H54 (cell line): ENCODE measurements at regions not wholly inside any gene's neighbourhood (a gene's known extent, or its start where the extent isn't known, plus 50 kb on each side); places are given as distances from the start of the nearest gene placed in this dataset.
"Not testable (repeated sequence)": the region's sequence is repeated elsewhere in the genome, so short reads cannot be mapped to it uniquely, and the experiment has no call there.

ENCODE experiments used
- DNase-seq: peaks from one replicate; pipeline ENCODE4 v3.0.0; 2011; ENCODE audit warnings: low spot score, mixed read lengths; ENCODE audit not compliant: insufficient read length
- FAIRE-seq: peaks from 3 replicates; lab custom pipeline; 2011; peaks lifted over from hg19 to GRCh38; lab: Jason Lieb, UNC
- POLR2A ChIP-seq: IDR thresholded peaks from 2 replicates; pipeline ENCODE4 v1.6.1; 2011; ENCODE audit warnings: low read depth, mild to moderate bottlenecking, low read length

GRCh38 chr6:82118150-82118562 lies 129.4 kb downstream of the IBTK start:
- no peak for TF ChIP-seq POLR2A
- DNase-seq (no peak), FAIRE-seq (peak; percentile 55)

GRCh38 chr6:82114748-82115147 lies 132.8 kb downstream of the IBTK start:
- TF ChIP-seq POLR2A = no peak
- DNase-seq (no peak), FAIRE-seq (no peak)

DNA sequence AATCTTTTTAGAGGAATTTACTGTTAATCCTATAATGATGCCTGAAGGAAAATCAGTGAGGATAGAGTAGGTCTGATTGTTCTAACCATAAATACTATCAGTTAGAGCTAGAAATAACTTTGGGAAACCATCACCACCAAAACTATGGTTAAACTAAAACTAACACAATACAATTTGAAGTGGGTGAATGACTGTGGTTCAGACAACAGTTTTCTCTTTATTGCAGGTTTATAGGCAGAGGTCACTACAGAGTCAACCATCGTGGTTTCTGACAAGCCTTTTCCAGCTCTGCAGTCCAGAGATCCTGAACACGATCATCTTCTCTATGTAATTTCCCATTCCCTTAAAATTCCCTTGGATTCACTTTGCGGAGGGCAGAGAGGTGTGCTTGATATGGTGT lies 134.3 kb downstream of the IBTK start:
- FAIRE-seq (no peak), DNase-seq (no peak)
- no peak for TF ChIP-seq POLR2A

- FAIRE-seq (no peak), DNase-seq (no peak)
- TF ChIP-seq POLR2A = no peak
Measured at GRCh38 chr6:82111818-82112217, 135.7 kb downstream of the IBTK start.

GRCh38 chr6:82111114-82111513 lies 136.4 kb downstream of the IBTK start:
- no peak for FAIRE-seq
- DNase-seq = no peak
- TF ChIP-seq POLR2A = no peak

DNA sequence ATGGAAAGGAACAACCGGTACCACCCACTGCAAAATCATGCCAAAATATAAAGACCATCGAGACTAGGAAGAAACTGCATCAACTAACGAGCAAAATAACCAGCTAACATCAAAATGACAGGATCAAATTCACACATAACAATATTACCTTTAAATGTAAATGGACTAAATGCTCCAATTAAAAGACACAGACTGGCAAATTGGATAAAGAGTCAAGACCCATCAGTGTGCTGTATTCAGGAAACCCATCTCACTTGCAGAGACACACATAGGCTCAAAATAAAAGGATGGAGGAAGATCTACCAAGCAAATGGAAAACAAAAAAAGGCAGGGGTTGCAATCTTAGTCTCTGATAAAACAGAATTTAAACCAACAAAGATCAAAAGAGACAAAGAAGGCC lies 144.4 kb downstream of the IBTK start:
- DNase-seq, FAIRE-seq: not testable (repeated sequence)

GRCh38 chr6:82101374-82102114 lies 146.0 kb downstream of the IBTK start:
- DNase-seq, FAIRE-seq: not testable (repeated sequence)

- DNase-seq, FAIRE-seq: not testable (repeated sequence)
Measured at GRCh38 chr6:82100763-82101162, 146.8 kb downstream of the IBTK start.

DNA sequence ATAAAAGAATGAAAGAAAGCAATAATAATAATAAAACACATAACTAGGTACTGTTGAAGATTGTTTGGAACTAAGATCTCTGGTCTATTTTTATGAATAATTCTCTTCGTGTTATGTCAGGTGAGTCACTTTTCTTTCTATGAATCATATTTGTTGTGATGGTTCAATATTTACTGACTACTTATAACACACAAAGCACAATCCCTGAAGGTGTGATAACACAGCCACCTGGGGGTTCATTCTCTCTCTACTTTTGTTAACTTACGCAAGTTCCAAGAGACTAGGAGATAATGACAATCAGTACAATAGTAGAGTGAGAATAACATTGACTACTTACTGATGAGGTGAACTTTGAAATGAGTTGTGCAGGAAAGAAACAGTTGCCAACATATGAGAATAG lies 149.9 kb downstream of the IBTK start:
- FAIRE-seq (no peak), DNase-seq (no peak)
- TF ChIP-seq POLR2A = no peak

- no peak for DNase-seq
- TF ChIP-seq POLR2A = no peak
- no peak for FAIRE-seq
Measured at GRCh38 chr6:82095091-82095490, 152.5 kb downstream of the IBTK start.

DNA sequence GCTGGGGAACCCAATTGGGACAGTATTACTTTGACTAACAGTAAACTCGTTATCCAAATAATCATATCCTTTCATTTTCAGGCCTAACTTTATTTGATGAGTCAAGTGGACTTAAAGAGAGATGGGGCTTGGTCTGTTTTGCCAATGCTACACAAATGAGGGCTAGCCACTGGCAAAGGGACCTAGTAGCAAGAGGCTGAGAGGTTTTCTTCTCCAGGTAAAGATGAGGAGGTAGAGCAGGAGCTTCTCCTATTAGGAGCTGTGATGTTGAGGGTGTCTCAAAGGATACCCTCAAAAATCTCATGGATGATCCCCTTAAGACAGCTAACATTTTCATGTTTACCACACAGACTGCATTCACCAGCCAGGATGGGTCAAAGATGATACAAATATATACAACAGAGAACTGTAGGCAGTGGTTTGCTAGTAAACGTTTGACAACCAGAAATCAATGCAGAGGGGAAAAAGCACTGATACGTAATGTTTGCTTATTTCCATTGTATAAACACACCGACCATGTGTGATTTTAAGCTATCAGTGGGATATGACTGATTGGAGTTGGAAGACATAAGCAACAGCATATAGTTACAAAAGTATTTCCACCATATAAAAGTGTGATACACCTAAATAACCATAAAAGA lies 153.3 kb downstream of the IBTK start:
- TF ChIP-seq POLR2A = no peak
- FAIRE-seq = no peak
- no peak for DNase-seq

DNA sequence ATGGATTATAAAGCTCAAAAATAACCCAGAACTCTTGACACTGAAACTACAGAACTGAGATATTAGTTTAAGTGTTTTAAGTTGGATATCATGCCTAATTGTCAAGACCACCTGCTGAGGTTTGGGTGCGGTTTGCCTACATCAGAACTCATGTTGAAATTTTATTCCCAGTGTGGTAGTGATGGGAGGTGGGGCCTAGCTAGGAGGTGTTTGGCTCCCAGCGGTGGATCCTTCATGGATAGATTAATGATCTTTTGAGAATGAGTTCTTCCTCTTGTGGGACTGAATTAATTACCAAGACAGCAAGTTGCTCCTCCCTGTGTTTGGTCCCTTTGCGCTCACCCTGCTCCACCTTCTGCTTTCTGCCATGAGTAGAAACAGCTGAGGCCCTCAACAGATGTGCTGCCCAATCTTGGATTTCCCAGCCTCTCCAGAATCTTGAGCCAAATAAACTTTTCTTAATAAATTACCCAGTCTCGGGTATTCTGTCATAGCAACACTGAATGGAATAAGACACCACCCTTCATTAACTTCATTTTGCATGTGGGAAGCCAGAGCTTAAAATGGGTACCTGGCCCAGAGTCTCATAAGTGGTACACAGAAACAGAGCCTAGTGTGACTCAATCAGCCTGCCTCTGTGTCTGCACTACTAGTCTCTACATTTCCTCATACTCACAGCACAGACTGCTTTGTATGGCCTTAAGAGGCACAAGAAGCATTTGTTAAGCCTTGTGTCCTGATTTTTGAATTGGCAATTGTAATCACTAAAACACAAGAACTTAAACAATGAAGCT lies 158.4 kb downstream of the IBTK start:
- no peak for DNase-seq
- no peak for FAIRE-seq
- TF ChIP-seq POLR2A = no peak

DNA sequence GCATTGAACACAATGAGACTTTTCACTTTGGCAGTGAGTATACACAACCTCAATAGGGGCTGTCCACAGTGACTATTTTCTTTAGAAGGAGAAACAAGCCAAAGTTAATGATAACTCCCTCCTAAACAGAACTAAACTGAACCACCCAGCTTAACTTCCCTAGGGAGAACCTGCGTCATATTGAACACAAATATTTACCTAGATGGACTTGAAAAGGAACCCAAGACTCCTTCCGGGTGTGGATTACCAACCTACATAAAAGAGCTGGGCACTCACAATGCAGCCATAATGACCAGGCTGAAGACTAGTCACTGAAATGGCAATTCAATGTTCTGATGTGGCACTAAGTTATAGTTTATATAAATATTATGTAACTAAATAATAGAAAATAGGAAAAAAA lies 160.6 kb downstream of the IBTK start:
- FAIRE-seq (no peak), DNase-seq (no peak)

DNA sequence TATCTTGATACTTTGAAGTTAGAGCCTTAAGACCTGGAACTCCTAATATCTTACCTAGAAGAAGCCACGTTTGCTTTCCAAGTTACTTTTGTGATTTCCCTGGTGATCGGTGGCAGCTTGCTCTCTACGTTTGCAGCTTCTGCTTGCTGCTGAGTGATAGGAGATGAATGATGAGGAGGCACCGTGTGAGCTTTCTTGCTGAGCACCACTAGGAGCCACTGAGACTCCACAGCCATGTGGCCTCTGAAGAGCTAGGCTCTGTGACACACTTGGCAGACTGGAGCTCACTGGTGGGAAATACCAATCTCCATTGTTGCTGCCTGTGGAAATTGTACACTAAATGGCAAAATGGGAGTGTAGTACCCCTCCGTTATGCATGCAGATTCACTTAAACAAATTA lies 161.8 kb downstream of the IBTK start:
- DNase-seq (no peak), FAIRE-seq (no peak)
- TF ChIP-seq POLR2A = no peak

More for the DNA sequence above, 160.6 kb downstream of the IBTK start:
- no peak for TF ChIP-seq POLR2A
